ENCODE measurements at regions not wholly inside any gene's neighbourhood (a gene's known extent, or its start where the extent isn't known, plus 50 kb on each side); places are given as distances from the start of the nearest gene placed in this dataset.

DNA sequence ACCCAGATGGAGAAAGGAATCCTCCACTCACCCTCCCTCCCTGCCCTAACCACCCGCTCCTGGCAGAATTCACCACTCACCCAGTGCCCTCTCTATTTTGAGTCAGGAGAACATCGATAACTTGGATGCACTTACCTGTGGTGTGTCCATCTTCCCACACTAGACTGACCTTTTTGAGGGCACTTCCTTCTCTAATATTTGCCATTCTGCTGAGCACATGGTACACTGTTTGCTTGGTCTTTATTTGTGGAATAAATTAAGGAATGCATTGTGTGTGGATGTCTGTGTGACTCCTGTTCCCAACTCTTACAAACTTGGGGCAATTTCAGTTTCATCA is 133.7 kb downstream of the ACKR3 start:
- DNase-seq = no peak
- H3K27me3 Mint-ChIP-seq = peaks cover 3% of the 10 kb centered on the region
- no peak overlapping the region for H3K27ac Mint-ChIP-seq
- H3K4me3 Mint-ChIP-seq = no peak overlapping the region
- no peaks in the 10 kb centered on the region for H3K4me1 Mint-ChIP-seq (ENCODE audit: low read depth)
- H3K36me3 Mint-ChIP-seq (ENCODE audit: low read depth) = no peaks in the 10 kb centered on the region
- no peaks in the 10 kb centered on the region for H3K9me3 Mint-ChIP-seq

DNA sequence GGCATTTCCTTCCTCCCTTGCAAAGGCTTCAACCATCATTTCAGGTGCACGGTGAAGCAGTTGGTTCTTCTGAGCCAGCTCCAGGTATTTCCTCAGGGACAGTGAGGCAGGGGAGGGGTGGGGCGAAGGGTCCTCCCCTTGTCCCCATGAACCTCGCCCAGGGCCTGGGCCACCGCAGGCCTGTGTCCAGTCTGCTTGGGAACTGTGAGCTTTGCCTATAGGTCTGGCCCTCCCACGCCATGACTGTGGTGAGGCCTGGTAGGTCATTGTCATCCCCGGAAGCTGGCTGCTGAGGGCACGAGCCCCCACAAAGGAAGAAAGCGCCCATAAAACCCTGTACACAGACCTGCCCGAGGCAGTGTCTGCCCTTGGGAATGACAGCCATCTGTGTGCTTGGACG is 134.3 kb downstream of the ACKR3 start:
- no peaks in the 10 kb centered on the region for H3K9me3 Mint-ChIP-seq
- H3K36me3 Mint-ChIP-seq (ENCODE audit: low read depth) = no peaks in the 10 kb centered on the region
- H3K27ac Mint-ChIP-seq = no peak overlapping the region
- peaks cover 3% of the 10 kb centered on the region for H3K27me3 Mint-ChIP-seq
- DNase-seq = no peak
- H3K4me3 Mint-ChIP-seq = no peak overlapping the region
- no peaks in the 10 kb centered on the region for H3K4me1 Mint-ChIP-seq (ENCODE audit: low read depth)

DNA sequence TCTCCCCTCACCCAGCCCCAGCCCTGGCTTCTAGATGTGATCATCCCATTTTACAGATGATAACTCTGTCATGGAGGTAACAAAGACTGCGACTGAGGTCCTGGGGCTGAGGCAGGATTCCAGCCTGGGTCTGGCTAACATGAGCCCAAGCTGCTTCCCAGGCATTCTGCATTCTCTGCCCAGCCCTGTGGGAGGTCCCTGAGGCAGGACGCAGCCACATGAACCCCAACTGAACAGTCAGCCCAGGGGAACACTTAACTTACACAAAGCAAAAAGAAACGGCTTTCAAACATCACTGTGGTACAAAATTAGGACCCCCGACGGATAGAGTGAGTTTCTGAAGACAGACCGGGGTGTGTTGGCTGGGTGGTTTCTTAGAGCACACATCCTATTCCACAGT is 135.3 kb downstream of the ACKR3 start:
- Mint-ChIP-seq H3K4me3 (no peak overlapping the region), H3K36me3 (ENCODE audit: low read depth) (no peaks in the 10 kb centered on the region), H3K27ac (no peak overlapping the region)

DNA sequence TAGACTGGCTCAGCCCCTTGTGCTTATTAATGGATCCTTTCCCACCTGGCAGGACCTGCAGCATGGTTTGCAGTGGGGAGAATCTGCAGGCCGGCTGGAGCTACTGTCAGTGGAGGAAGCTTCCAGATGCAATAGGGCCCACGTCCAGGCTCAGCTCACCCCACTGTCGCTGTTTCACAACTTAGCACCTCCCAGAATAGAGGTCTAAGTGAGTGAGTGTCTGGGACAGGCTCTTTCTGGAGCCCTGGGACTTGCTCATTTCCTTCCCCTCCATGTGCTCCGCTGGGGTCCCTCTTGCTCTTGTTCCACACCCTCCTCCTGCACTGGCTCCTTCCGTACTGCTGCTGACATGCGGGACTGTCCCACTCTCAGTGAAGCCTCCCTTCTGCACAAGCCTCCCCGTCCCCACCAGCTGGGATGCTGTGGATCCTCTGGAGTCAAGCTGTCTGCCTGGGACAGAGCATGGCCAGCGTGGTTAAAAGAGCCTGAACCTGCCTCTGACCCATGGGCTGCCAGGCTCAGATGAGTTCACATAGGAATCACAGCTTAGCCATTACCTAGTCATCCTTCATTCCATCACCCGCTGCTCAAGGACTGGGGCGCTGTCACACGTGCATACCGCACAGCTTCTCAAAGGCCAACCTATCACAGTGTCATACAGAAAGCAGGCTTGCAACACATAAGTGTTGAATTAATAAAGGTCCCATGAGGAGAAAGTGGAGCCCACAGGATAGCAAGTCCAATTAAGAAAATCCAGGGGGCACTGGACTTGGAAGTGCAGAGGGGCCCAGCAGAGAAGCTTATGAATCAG is 135.9 kb downstream of the ACKR3 start:
- H3K36me3 Mint-ChIP-seq (ENCODE audit: low read depth) = no peaks in the 10 kb centered on the region
- H3K4me3 Mint-ChIP-seq = no peak overlapping the region
- H3K9me3 Mint-ChIP-seq = no peaks in the 10 kb centered on the region
- H3K27me3 Mint-ChIP-seq = peaks cover under 1% of the 10 kb centered on the region
- H3K27ac Mint-ChIP-seq = no peak overlapping the region
- DNase-seq = no peak
- H3K4me1 Mint-ChIP-seq (ENCODE audit: low read depth) = no peaks in the 10 kb centered on the region

More for the DNA sequence above, 135.3 kb downstream of the ACKR3 start:
- no peak for DNase-seq
- H3K27me3 Mint-ChIP-seq = peaks cover 3% of the 10 kb centered on the region
- H3K4me1 Mint-ChIP-seq (ENCODE audit: low read depth) = no peaks in the 10 kb centered on the region
- H3K9me3 Mint-ChIP-seq = no peaks in the 10 kb centered on the region

DNA sequence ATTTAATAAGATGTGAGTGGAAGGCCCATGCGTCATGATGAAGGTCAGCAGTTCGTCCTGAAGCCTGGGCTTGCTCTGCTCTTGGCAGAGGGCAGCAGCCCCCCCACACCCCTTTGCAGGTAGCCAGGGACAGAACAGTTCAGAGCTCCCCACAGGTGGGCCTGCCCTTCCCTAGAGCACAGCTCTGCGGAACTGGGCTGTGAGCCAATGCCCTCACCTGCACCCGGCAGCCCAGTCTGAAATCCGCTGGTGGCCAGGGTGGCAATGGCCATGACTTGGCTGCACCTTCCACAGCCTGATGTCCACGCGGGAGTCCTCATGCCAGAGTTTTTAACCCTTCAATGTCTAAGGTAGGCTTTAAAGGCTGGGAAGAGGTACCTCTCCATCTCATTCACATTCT is 136.7 kb downstream of the ACKR3 start:
- Mint-ChIP-seq H3K27me3 (no peaks in the 10 kb centered on the region), H3K36me3 (ENCODE audit: low read depth) (no peaks in the 10 kb centered on the region), H3K27ac (no peak overlapping the region), H3K9me3 (no peaks in the 10 kb centered on the region), H3K4me1 (ENCODE audit: low read depth) (no peaks in the 10 kb centered on the region), H3K4me3 (no peak overlapping the region)
- DNase-seq = no peak

DNA sequence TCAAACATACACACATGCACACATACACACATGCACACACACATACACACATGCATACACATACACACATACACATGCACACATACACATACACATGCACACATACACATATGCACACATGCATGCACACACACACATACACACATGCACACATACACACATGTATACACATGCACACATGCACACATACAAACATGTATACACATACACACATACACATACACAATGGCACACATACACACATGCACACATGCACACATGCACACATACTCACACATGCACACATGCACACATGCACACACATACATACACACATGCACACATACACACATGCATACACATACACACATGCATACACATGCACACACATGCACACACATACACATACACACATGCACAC is 137.2 kb downstream of the ACKR3 start:
- DNase-seq = no peak
- Mint-ChIP-seq H3K9me3 (no peaks in the 10 kb centered on the region), H3K27me3 (no peaks in the 10 kb centered on the region), H3K4me1 (ENCODE audit: low read depth) (no peaks in the 10 kb centered on the region), H3K27ac (no peak overlapping the region), H3K36me3 (ENCODE audit: low read depth) (no peaks in the 10 kb centered on the region), H3K4me3 (no peak overlapping the region)

DNA sequence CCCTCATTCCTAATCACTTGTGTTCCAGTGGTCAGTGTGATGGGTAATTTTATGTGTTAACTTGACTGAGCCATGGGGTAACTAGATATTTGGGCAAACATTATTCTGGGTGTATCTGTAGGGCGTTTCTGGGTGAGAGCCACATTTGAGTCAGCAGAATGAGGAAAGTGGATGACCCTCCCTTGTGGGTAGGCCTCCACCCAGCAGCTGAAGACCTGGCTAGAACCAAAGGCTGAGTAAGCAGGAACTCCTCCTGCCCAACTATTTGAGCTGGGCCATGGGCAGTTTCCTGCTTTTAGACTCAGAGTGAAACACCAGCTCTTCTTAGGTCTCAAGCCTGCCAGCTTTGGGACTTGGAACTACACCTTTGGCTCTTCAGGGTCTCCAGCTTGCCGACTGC is 141.8 kb downstream of the ACKR3 start:
- H3K27ac Mint-ChIP-seq = no peak overlapping the region
- H3K36me3 Mint-ChIP-seq (ENCODE audit: low read depth) = no peaks in the 10 kb centered on the region
- no peak for DNase-seq
- no peaks in the 10 kb centered on the region for H3K9me3 Mint-ChIP-seq
- no peaks in the 10 kb centered on the region for H3K4me1 Mint-ChIP-seq (ENCODE audit: low read depth)
- H3K27me3 Mint-ChIP-seq = peaks cover 24% of the 10 kb centered on the region
- no peak overlapping the region for H3K4me3 Mint-ChIP-seq

DNA sequence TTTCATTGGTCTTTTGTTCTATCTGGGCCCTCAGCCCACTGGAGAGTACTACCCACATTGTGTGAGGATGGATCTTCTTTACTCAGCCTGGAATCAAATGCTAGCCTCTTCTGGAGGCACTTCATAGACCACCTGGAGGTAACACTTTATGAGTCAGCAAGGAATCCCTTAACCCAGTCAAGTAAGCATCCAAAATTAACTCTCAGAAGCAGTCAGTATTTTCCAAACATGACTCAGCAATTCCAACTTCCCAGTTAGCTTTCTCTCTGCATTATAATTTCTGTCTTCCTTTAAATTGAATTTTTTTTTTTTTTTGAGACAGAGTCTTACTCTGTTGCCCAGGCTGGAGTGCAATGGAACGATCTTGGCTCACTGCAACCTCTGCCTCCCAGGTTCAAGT is 142.7 kb downstream of the ACKR3 start:
- Mint-ChIP-seq H3K9me3 (no peaks in the 10 kb centered on the region), H3K27me3 (peaks cover 29% of the 10 kb centered on the region), H3K27ac (no peak overlapping the region), H3K4me1 (ENCODE audit: low read depth) (no peaks in the 10 kb centered on the region), H3K4me3 (no peak overlapping the region), H3K36me3 (ENCODE audit: low read depth) (no peaks in the 10 kb centered on the region)
- DNase-seq = no peak

DNA sequence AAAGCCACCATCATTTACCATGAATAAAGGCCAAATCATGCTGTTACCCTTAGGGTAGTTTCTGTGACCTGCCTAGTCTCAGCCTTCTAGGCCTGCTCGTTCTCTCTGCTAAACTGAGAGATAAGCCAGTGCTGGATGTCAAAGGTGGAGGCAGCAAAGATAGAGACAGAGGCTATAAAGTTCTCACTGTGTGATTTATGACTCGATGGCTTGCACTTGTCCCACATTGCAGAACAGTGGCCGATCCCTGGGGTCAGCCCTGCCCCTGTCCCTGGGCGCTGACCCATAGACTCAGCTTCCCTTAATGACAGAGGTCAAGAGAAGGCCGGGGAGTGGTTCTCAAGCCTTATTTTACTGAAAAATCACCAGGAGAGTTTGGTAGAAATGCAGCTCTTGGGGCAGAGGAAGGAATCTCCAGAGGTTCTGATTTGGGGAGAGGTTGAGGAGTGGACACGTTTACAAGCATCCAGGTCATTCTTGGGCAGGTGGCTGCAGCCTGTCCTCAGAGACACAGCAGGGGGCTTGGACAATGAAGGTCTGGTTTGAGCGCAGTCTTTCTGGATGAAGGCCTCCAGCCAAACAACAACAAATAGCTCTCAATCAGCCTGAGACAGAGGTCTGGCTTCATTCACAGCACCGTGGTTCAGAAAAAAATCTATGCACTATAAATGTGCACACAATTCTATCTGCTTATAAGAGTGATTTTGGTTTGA is 143.5 kb downstream of the ACKR3 start:
- no peaks in the 10 kb centered on the region for H3K4me1 Mint-ChIP-seq (ENCODE audit: low read depth)
- no peaks in the 10 kb centered on the region for H3K36me3 Mint-ChIP-seq (ENCODE audit: low read depth)
- H3K27me3 Mint-ChIP-seq = peaks cover 37% of the 10 kb centered on the region
- no peak for DNase-seq
- no peak overlapping the region for H3K27ac Mint-ChIP-seq
- H3K9me3 Mint-ChIP-seq = no peaks in the 10 kb centered on the region
- no peak overlapping the region for H3K4me3 Mint-ChIP-seq

DNA sequence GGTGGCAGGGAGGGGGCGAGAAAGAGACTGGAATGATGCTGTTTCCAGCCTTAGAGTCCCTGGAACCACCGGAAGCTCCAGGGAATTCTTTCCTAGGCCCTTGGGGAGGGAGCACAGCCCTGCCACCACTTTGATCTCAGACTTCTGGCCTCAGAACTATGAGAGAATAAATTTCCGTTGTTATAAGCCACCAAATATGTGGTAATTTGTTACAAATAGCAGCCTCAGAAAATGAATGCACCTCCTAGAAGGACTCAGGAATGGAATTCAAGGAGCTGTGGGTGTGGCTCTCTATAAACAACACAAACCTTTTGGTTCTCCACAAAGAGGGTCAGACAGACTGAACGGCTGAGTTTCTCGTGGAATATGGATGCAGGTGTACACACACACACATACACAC is 144.5 kb downstream of the ACKR3 start:
- no peak for DNase-seq
- Mint-ChIP-seq H3K27ac (no peak overlapping the region), H3K4me3 (no peak overlapping the region), H3K4me1 (ENCODE audit: low read depth) (no peaks in the 10 kb centered on the region), H3K27me3 (peaks cover 42% of the 10 kb centered on the region), H3K9me3 (no peaks in the 10 kb centered on the region), H3K36me3 (ENCODE audit: low read depth) (no peaks in the 10 kb centered on the region)

DNA sequence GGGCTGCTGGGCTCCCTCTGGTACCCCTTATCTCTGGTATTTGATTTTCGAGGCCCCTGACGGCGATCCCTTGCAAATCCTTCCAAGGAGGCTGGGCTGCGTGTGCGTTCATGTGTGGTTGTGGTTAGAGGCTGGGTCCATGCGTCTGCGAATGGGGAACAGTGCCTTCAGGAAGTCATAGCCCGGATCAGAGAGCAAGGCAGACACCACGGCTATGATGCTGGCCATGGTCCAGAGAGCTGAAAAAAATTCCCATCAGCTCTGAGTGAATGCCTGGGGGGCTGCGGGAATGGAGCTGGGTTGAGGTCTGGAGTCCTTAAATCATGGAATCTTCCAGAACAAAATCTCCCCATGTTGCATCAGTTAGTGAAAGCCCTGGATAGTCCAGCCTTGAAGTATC is 145.5 kb downstream of the ACKR3 start:
- Mint-ChIP-seq H3K4me1 (ENCODE audit: low read depth) (no peaks in the 10 kb centered on the region), H3K27ac (no peak overlapping the region), H3K4me3 (no peak overlapping the region), H3K9me3 (no peaks in the 10 kb centered on the region), H3K27me3 (peaks cover 46% of the 10 kb centered on the region), H3K36me3 (ENCODE audit: low read depth) (no peaks in the 10 kb centered on the region)
- no peak for DNase-seq

DNA sequence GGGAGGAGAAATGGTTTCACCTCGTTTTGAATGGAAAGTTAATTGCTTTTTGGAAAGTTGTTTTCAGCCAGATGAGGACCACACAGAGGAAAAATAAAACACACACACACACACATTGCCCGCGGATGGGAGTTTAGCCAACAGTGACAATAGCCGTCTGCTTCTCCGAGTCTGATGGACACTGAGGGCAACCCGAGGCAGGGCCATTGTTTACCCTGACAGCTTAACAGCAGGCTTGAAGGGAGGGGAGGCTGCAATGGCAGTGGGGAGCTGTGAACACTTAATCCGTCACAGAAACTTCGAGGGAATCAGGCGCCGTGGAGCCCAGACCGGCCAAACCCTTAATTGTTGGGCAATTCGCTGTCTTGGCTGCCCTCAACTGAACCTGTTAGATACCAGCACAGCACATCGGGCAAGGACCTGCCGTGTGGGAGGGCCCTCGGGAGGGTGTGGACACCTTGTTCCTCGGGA is 145.9 kb downstream of the ACKR3 start:
- Mint-ChIP-seq H3K27ac (no peak overlapping the region), H3K4me1 (ENCODE audit: low read depth) (no peaks in the 10 kb centered on the region), H3K27me3 (peaks cover 46% of the 10 kb centered on the region), H3K36me3 (ENCODE audit: low read depth) (no peaks in the 10 kb centered on the region), H3K9me3 (no peaks in the 10 kb centered on the region), H3K4me3 (no peak overlapping the region)
- no peak for DNase-seq

DNA sequence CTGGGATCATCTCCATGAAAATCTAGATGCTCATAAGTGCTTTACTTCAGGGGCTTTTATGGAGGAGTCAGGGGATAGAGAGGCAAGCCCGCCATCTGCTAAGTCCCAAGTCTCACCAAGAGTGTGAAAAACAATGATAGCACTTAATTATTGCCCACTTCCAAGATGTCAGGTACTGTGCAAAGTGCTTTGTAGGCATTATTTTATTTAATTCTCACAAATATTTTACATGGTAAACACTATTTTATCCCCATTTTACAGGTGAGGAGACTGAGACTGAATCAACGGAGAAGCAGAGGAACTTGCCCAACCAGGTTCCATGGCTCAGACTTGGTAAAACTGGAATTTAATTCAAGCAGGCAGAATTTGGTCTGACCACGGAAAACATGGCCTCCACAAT is 147.5 kb downstream of the ACKR3 start:
- no peak for DNase-seq
- H3K4me1 Mint-ChIP-seq (ENCODE audit: low read depth) = no peaks in the 10 kb centered on the region
- no peak overlapping the region for H3K27ac Mint-ChIP-seq
- H3K4me3 Mint-ChIP-seq = no peak overlapping the region
- no peaks in the 10 kb centered on the region for H3K9me3 Mint-ChIP-seq
- H3K27me3 Mint-ChIP-seq = peaks cover 46% of the 10 kb centered on the region
- no peaks in the 10 kb centered on the region for H3K36me3 Mint-ChIP-seq (ENCODE audit: low read depth)

DNA sequence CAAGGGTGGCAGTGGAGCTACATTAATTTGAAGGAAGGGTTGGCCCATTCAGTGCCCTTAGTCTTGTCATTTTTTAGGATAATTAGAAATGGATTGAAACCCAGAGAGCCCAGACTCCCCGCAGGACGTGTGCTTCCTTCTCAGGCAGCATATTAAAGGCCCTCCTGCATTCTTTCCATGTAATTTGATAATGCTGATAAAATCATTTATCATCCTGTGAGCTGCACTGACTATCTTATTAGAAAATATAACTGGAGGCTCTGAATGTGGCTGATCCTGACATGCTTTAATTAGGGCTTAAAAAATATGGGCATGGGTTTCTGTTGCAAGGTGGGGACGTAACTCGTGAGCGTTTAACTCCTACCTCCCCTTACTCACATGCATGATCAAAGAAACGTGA is 148.1 kb downstream of the ACKR3 start:
- no peaks in the 10 kb centered on the region for H3K36me3 Mint-ChIP-seq (ENCODE audit: low read depth)
- H3K4me3 Mint-ChIP-seq = no peak overlapping the region
- no peaks in the 10 kb centered on the region for H3K4me1 Mint-ChIP-seq (ENCODE audit: low read depth)
- H3K27me3 Mint-ChIP-seq = peaks cover 46% of the 10 kb centered on the region
- DNase-seq = no peak
- no peak overlapping the region for H3K27ac Mint-ChIP-seq
- no peaks in the 10 kb centered on the region for H3K9me3 Mint-ChIP-seq

DNA sequence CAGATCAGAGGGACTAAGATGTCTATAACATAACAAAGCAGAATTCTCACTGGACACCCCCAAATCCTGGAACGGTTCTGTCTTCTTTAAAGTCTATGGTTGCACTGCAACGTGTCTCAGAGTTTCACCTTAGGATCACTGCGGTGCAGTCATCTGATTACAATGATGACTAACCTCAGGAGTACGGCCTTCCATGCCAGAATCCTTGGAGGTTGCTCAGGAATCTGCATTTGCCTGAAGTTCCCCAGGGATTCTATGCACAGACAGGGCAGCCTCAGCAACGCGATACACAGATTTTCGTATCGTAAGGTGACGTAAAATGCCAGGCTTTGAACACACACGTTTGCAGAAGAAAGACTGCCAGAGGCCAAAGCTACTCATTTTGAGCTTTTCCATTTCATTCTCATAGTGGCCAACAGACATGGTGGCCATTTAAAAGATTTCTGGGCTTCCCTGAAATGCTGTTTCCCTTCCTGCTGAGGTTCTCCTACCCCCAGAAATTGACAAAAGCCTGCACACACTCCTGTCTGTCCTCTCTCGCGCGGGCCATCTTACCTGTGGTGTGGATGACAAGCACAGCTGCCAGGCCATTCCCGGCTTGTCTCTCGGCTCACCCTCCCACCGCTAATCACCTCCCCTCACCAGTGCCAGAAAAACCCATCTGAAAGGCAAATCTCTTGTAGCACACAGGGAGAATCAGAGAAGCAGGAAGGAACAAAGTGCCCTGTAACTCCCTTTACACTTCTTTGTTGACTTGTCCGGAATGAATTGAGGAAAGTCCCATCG is 148.8 kb downstream of the ACKR3 start:
- no peak for DNase-seq
- Mint-ChIP-seq H3K9me3 (no peaks in the 10 kb centered on the region), H3K4me1 (ENCODE audit: low read depth) (no peaks in the 10 kb centered on the region), H3K27me3 (peaks cover 44% of the 10 kb centered on the region), H3K27ac (no peak overlapping the region), H3K4me3 (no peak overlapping the region), H3K36me3 (ENCODE audit: low read depth) (no peaks in the 10 kb centered on the region)
